AG10803 (cell line): ENCODE measurements at regions not wholly inside any gene's neighbourhood (a gene's known extent, or its start where the extent isn't known, plus 50 kb on each side); places are given as distances from the start of the nearest gene placed in this dataset.
"Not testable (repeated sequence)": the region's sequence is repeated elsewhere in the genome, so short reads cannot be mapped to it uniquely, and the experiment has no call there.

Experiments
- DNase-seq: peaks from one replicate; pipeline ENCODE4 v3.0.0; 2010; ENCODE audit warnings: low read depth
- H3K4me3 ChIP-seq: 2 replicates; pipeline ENCODE4 v1.5.1; 2011; ENCODE audit warnings: mild to moderate bottlenecking, low read length, control low read depth
- TF ChIP-seq, protein P1 (sequence below): conservative IDR thresholded peaks from 2 replicates; pipeline ENCODE4 v1.5.1; 2011; ENCODE audit warnings: mild to moderate bottlenecking, low read length, control low read depth, inconsistent platforms

DNA sequence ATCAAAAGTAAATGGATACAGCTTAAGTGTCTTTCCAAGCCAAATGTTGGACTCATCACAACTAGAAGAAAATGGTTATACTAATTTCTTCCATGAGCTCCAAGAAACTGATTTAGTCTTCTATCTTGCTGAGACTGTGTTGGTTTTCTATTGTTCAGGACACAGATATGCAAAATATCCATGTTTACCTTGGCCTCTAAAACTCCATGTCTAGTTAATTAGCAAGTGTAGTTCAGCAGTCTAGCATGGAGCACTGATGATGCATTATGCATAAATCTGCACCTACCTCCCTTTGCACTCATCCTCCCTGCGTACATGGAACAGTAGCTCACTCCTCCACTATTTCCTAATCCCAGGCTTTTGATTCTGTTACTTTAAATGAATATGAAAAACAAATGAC is 731.4 kb upstream of the CHAC2 start:
- no peak overlapping the region for H3K4me3 ChIP-seq
- peak; percentile 68 for DNase-seq
- TF ChIP-seq, protein P1, sequence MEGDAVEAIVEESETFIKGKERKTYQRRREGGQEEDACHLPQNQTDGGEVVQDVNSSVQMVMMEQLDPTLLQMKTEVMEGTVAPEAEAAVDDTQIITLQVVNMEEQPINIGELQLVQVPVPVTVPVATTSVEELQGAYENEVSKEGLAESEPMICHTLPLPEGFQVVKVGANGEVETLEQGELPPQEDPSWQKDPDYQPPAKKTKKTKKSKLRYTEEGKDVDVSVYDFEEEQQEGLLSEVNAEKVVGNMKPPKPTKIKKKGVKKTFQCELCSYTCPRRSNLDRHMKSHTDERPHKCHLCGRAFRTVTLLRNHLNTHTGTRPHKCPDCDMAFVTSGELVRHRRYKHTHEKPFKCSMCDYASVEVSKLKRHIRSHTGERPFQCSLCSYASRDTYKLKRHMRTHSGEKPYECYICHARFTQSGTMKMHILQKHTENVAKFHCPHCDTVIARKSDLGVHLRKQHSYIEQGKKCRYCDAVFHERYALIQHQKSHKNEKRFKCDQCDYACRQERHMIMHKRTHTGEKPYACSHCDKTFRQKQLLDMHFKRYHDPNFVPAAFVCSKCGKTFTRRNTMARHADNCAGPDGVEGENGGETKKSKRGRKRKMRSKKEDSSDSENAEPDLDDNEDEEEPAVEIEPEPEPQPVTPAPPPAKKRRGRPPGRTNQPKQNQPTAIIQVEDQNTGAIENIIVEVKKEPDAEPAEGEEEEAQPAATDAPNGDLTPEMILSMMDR, result no peak

DNA sequence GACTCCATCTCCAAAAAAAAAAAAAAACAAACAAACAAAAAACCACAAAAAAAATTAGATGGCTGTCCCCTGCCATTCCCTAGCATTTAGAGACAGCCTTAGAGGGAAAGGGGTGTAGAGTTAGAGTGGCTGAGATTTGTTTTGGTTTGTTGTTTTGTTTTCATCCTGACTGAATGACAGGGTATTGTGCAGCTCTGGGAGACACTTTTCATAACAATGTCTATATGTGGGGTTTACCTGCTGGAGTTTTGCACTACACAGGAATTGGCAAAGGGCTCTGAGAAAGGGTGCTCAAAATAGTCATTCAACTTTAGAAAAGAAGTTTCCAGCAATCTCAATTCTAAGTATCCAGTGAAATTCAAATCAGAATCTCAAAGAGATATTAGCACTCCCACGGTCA is 732.5 kb upstream of the CHAC2 start:
- TF ChIP-seq, protein P1, result no peak
- DNase-seq, result no peak
- no peak overlapping the region for H3K4me3 ChIP-seq

DNA sequence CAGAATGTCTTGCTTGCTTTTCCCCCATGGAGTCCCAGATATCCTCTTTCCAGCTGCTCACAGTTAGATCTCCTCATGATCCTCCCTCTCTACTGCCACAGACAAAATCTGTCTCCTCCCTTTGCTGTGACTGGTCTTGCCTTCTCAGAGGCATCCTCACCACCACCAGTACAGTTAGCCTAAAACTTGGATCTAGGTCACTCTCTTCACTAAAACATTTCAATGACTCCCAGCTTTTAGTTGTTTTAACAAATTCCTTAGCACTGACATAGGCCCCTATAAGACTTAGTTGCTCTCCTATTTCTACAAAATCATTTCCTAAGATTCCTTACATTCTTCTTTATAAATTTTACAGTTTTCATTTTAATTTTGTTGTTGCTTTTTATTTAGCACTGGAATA is 734.2 kb upstream of the CHAC2 start:
- H3K4me3 ChIP-seq, result no peak overlapping the region
- peak; percentile 72 for DNase-seq
- TF ChIP-seq, protein P1, result no peak

DNA sequence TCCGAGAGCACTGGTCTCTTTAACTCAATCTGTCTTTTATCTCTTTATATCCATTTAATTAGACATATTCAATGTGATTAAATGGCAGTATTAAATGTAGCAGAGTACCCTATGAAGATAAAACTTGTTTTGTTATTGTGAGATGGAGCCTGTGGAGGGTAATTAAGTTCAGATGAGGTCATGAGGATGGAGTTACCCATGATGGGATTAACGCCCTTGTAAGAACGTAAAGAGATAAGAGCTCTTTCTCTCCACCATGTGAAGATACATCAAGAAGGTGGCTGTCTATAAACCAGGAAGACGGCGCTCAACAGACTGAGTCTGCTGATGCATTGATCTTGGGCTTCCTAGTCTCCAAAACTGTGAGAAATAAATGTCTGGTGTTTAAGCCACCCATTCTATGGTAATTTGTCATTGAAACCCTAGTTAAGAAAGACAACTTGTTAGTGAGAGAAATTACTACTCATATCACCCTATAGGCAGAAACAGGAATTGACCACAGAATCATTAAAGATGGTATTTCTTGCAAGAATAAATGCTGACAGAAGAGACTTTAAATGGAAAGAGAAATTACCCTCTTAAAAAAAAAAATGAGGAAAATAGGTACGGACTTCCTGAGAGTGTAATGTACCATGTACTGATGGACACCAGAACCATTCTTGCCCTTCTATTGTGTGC is 738.7 kb upstream of the CHAC2 start:
- H3K4me3 ChIP-seq, result no peak overlapping the region
- DNase-seq, result no peak
- TF ChIP-seq, protein P1, result no peak

DNA sequence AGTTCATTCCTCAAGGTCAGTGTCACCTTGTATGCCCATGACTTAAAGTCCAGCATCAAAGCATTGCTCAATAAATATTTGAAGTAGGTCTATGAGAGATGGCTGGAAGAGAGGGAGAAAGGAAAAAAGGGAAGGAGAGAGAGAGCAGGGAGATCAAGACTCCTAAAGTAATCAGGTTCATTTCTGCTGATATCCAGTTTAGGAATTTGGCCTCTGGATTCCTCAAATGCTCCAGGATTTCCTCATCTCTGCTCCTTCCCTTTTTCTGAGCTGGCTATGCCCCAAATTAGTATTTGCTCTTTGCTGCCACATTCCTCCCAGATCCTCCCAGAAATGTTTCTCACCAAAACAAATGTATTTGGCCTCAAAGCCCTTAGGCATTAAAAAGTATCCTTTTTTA is 739.4 kb upstream of the CHAC2 start:
- TF ChIP-seq, protein P1, result no peak
- peak; percentile 79 for DNase-seq
- H3K4me3 ChIP-seq, result no peak overlapping the region

DNA sequence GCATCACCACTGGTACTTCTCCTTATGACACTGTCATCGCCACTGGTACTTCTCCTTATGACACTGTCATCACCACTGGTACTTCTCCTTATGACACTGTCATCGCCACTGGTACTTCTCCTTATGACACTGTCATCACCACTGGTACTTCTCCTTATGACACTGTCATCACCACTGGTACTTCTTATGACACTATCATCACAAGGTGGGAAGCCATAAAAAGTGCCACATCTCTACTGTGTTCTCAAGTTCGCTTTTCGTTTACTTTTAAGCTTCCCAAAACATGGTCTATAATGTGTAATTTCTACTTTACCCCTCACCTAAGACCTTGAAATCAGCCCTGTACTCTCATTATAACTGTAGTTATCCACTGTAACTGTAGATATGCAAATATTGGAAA is 745.4 kb upstream of the CHAC2 start:
- H3K4me3 ChIP-seq, result not testable (repeated sequence)

DNA sequence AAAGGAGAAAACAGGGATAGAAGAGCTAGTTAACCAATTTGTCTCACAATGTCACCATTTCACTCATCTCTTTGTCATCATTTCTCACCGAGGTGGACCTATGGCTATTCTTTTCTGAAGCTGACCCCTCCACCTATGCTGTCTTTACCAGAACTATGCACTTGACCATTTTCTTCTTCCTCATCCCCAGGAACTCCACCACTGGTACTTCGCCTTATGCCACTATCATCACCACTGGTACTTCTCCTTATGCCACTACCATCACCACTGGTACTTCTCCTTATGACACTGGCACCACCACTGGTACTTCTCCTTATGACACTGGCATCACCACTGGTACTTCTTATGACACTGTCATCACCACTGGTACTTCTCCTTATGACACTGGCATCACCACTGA is 745.8 kb upstream of the CHAC2 start:
- H3K4me3 ChIP-seq, result no peak overlapping the region
- no peak for DNase-seq
- TF ChIP-seq, protein P1, result no peak

More for the DNA sequence above, 745.4 kb upstream of the CHAC2 start:
- DNase-seq, result not testable (repeated sequence)

DNA sequence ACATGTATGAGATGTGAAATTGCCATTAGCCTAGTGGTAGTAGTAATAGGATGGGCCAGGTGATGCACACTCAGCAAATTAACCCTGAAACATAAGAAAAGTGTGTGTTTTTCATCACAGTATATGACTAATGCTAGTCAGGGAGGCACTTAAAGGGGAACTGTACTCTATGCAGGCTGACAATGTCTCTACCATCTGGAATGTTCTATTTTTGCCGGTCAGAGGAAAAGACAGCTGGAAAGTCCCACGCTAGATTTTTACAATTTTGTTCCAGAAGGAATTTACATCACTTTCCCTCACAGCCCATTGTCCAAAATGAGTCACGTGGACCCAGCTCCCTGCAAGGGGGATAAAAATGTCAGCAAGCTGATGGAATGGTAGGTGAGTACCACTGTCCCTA is 746.3 kb upstream of the CHAC2 start:
- DNase-seq, result peak; percentile 57
- TF ChIP-seq, protein P1, result no peak
- no peak overlapping the region for H3K4me3 ChIP-seq
